ES-I3 (cell line): ENCODE measurements at regions not wholly inside any gene's neighbourhood (a gene's known extent, or its start where the extent isn't known, plus 50 kb on each side); places are given as distances from the start of the nearest gene placed in this dataset.
"Not testable (repeated sequence)": the region's sequence is repeated elsewhere in the genome, so short reads cannot be mapped to it uniquely, and the experiment has no call there.

Experiments
- H3K36me3 ChIP-seq: 2 replicates; pipeline ENCODE4 v1.6.1; 2013; ENCODE audit warnings: mild to moderate bottlenecking, low read length, control low read depth, moderate library complexity; ENCODE audit not compliant: insufficient read depth
- H3K4me1 ChIP-seq: 2 replicates; pipeline ENCODE4 v1.6.1; 2013; ENCODE audit warnings: mild to moderate bottlenecking, control low read depth, low read length; ENCODE audit not compliant: insufficient read depth
- H3K9ac ChIP-seq: 2 replicates; pipeline ENCODE4 v1.6.1; 2013; ENCODE audit warnings: low read depth, mild to moderate bottlenecking, low read length, moderate library complexity
- H3K9me3 ChIP-seq: 2 replicates; pipeline ENCODE4 v1.6.1; 2013; ENCODE audit warnings: mild to moderate bottlenecking, low read length, moderate library complexity; ENCODE audit not compliant: control insufficient read depth, insufficient read depth

- H3K36me3 ChIP-seq = no peaks in the 10 kb centered on the region
- no peaks in the 10 kb centered on the region for H3K9me3 ChIP-seq
- H3K9ac ChIP-seq = no peak overlapping the region
- no peaks in the 10 kb centered on the region for H3K4me1 ChIP-seq
Observed at GRCh38 chr19:34057155-34057554, 115.1 kb upstream of the LSM14A start.

- no peaks in the 10 kb centered on the region for H3K4me1 ChIP-seq
- H3K9ac ChIP-seq = no peak overlapping the region
- no peaks in the 10 kb centered on the region for H3K36me3 ChIP-seq
- no peaks in the 10 kb centered on the region for H3K9me3 ChIP-seq
Observed at GRCh38 chr19:34066007-34066643, 106.2 kb upstream of the LSM14A start.

GRCh38 chr19:34067861-34068271 lies 104.4 kb upstream of the LSM14A start:
- no peaks in the 10 kb centered on the region for H3K4me1 ChIP-seq
- H3K9me3 ChIP-seq = no peaks in the 10 kb centered on the region
- H3K9ac ChIP-seq = no peak overlapping the region
- H3K36me3 ChIP-seq = no peaks in the 10 kb centered on the region

- Histone ChIP-seq H3K4me1 (no peaks in the 10 kb centered on the region), H3K9me3 (no peaks in the 10 kb centered on the region), H3K36me3 (no peaks in the 10 kb centered on the region), H3K9ac (no peak overlapping the region)
Observed at GRCh38 chr19:34075661-34076091, 96.6 kb upstream of the LSM14A start.

GRCh38 chr19:34082289-34083077 lies 89.8 kb upstream of the LSM14A start:
- Histone ChIP-seq H3K36me3 (no peaks in the 10 kb centered on the region), H3K9me3 (no peaks in the 10 kb centered on the region), H3K9ac (no peak overlapping the region), H3K4me1 (peaks cover 18% of the 10 kb centered on the region)

GRCh38 chr19:34084396-34085145 lies 87.7 kb upstream of the LSM14A start:
- no peaks in the 10 kb centered on the region for H3K9me3 ChIP-seq
- H3K36me3 ChIP-seq = no peaks in the 10 kb centered on the region
- H3K4me1 ChIP-seq = peaks cover 18% of the 10 kb centered on the region
- H3K9ac ChIP-seq = no peak overlapping the region

GRCh38 chr19:34085336-34085735 lies 87.0 kb upstream of the LSM14A start:
- H3K9me3 ChIP-seq = no peaks in the 10 kb centered on the region
- no peaks in the 10 kb centered on the region for H3K36me3 ChIP-seq
- no peak overlapping the region for H3K9ac ChIP-seq
- H3K4me1 ChIP-seq = peaks cover 18% of the 10 kb centered on the region

GRCh38 chr19:34088292-34088691 lies 84.0 kb upstream of the LSM14A start:
- Histone ChIP-seq H3K9ac (no peak overlapping the region), H3K9me3 (no peaks in the 10 kb centered on the region), H3K36me3 (no peaks in the 10 kb centered on the region), H3K4me1 (peaks cover 9% of the 10 kb centered on the region)

- H3K36me3 ChIP-seq = no peaks in the 10 kb centered on the region
- no peak overlapping the region for H3K9ac ChIP-seq
- H3K9me3 ChIP-seq = no peaks in the 10 kb centered on the region
- peaks cover 9% of the 10 kb centered on the region for H3K4me1 ChIP-seq
Observed at GRCh38 chr19:34089566-34089965, 82.7 kb upstream of the LSM14A start.

GRCh38 chr19:34094960-34095359 lies 77.3 kb upstream of the LSM14A start:
- no peaks in the 10 kb centered on the region for H3K4me1 ChIP-seq
- H3K9me3 ChIP-seq = no peaks in the 10 kb centered on the region
- H3K36me3 ChIP-seq = no peaks in the 10 kb centered on the region
- no peak overlapping the region for H3K9ac ChIP-seq

- not testable (repeated sequence) for H3K36me3 ChIP-seq, H3K4me1 ChIP-seq, H3K9ac ChIP-seq, H3K9me3 ChIP-seq
Observed at GRCh38 chr19:34095411-34095810, 76.9 kb upstream of the LSM14A start.

- no peaks in the 10 kb centered on the region for H3K9me3 ChIP-seq
- peak overlapping the region; percentile 34; the same call in 1 of the 2 replicates for H3K9ac ChIP-seq
- H3K4me1 ChIP-seq = no peaks in the 10 kb centered on the region
- H3K36me3 ChIP-seq = no peaks in the 10 kb centered on the region
Observed at GRCh38 chr19:34096020-34096915, 76.0 kb upstream of the LSM14A start.

- Histone ChIP-seq H3K4me1 (no peaks in the 10 kb centered on the region), H3K9me3 (no peaks in the 10 kb centered on the region), H3K36me3 (no peaks in the 10 kb centered on the region), H3K9ac (no peak overlapping the region)
Observed at GRCh38 chr19:34104096-34104495, 68.2 kb upstream of the LSM14A start.

GRCh38 chr19:34104557-34104956 lies 67.7 kb upstream of the LSM14A start:
- Histone ChIP-seq H3K36me3 (no peaks in the 10 kb centered on the region), H3K9ac (no peak overlapping the region), H3K4me1 (no peaks in the 10 kb centered on the region), H3K9me3 (no peaks in the 10 kb centered on the region)
